Omental fat pad (tissue), 3 donors: ENCODE measurements at regions not wholly inside any gene's neighbourhood (a gene's known extent, or its start where the extent isn't known, plus 50 kb on each side); places are given as distances from the start of the nearest gene placed in this dataset.

Source experiments
- ATAC-seq: fragments of 150-250 bp; one replicate; pipeline ENCODE4 v1.9.1; 2016; ENCODE audit warnings: mild to moderate bottlenecking, moderate library complexity; ENCODE audit not compliant: low FRiP score
- DNase-seq: peaks from one replicate; pipeline ENCODE4 v3.0.0-alpha.2; 2019; ENCODE audit warnings: low spot score
- TF ChIP-seq, protein P1 (sequence below), 3 donors: fragments of 450-650 bp; IDR thresholded peaks; one replicate each; pipeline ENCODE4 v1.5.1; 2016 to 2017; ENCODE audit warnings: antibody characterized with exemption in 3 of 3, mild to moderate bottlenecking in 3 of 3, moderate library complexity in 2 of 3

- TF ChIP-seq, protein P1, sequence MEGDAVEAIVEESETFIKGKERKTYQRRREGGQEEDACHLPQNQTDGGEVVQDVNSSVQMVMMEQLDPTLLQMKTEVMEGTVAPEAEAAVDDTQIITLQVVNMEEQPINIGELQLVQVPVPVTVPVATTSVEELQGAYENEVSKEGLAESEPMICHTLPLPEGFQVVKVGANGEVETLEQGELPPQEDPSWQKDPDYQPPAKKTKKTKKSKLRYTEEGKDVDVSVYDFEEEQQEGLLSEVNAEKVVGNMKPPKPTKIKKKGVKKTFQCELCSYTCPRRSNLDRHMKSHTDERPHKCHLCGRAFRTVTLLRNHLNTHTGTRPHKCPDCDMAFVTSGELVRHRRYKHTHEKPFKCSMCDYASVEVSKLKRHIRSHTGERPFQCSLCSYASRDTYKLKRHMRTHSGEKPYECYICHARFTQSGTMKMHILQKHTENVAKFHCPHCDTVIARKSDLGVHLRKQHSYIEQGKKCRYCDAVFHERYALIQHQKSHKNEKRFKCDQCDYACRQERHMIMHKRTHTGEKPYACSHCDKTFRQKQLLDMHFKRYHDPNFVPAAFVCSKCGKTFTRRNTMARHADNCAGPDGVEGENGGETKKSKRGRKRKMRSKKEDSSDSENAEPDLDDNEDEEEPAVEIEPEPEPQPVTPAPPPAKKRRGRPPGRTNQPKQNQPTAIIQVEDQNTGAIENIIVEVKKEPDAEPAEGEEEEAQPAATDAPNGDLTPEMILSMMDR (IDR thresholded peaks at IDR 0.05) = no peak
- DNase-seq (no peak), ATAC-seq (no peak)
These were observed 362.8 kb downstream of the INHBA start for GRCh38 chr7:41339913-41340676.

DNA sequence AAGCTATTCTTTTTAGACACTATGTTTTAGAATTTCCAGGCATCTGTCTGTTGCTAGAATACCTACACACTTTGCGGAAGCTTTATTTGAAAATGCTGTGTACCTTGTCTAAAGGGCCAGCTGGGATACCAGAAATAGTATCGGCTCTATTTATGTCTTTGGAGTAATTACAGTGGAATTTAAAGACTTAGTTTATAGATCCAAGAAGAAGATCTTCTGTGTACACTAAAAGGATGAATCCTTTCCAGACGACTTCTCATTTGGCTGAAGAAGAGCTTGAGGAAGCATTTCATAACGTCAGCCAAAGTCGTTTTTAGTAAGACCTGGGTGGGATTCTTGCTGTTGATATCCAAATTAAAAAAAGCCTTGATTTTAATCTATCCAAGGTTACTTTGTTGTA is 365.9 kb downstream of the INHBA start:
- ATAC-seq = no peak
- TF ChIP-seq, protein P1 (IDR thresholded peaks at IDR 0.05) = no peak
- no peak for DNase-seq

DNA sequence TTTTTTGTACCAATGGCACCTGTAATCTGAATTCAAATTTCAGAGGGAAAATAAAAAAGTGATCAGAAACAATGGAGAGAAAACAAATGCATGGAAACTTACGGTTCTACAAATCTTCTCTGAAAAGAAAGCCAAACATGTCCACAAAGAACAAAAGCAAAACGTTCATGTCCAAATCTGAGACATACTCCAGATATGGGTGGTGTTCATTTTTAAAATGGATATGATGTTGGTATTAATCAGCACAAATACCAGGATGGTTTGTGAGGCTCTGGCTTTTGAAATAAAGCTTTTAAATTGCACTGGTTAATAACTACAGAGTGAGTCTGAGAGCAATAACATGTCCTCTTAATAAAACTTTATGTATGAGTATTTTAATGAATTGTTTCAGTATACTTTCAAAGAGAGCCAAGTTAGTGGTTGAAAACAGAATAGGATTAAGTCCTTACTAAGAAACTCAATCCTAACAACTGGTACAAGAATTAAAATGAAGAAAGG is 366.4 kb downstream of the INHBA start:
- ATAC-seq (no peak), DNase-seq (no peak)
- TF ChIP-seq, protein P1 (IDR thresholded peaks at IDR 0.05) = no peak

DNA sequence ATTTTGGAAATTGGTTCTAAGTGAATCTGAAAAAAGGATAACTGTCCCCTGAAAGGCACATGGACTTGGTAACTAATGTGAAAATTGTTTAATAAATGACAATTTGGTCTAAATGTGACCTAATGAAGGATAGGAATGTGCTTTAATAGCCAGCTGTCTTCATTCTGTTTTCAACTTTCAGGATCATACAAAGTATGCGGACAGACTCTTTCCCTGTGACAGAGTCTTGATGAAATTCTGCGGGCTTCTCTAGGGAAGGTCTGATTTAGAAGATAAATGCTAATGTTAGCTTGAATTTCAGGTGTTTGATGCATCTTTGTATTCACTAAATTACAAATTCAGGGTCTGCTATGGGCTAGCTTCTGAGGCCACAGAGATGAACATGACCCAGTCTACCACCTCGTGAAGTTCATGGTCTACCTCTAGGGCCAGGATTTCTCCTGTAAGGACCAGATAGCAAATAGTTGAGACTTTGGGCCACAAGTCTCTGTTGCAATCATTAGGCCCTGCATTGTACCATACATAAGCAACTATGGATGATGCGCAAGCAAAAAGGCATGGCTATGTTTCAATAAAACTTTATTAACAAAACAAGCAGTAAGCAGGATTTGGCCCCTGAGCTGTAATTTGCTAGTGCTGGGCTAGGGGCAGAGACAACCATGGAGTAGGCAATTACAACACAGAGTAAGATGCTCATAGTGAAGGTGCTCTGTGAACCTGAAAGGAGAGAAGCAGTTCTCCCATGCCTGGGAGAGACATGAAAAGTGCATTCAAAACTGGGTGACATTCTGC is 368.6 kb downstream of the INHBA start:
- TF ChIP-seq, protein P1 (IDR thresholded peaks at IDR 0.05) = no peak
- ATAC-seq = no peak
- DNase-seq = no peak

- TF ChIP-seq, protein P1 (IDR thresholded peaks at IDR 0.05) = no peak
- DNase-seq (no peak), ATAC-seq (no peak)
These were observed 369.4 kb downstream of the INHBA start for GRCh38 chr7:41333511-41333910.

DNA sequence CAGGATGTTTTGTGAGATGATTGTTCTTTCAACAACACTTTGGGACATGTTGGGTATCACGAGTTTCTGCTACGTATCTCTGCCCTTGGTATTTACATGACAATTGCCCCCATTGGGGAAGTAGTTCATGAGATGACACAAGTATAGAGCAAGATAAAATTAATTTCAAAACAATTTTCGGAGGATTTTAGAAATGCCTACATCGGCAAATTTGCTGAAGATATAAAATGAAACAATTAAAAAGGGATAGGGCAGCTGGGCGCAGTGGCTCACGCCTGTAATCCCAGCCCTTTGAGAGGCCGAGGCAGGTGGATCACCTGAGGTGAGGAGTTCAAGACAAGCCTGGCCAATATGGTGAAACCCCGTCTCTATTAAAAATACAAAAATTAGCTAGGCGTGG is 371.7 kb downstream of the INHBA start:
- no peak for DNase-seq
- no peak for ATAC-seq
- TF ChIP-seq, protein P1 (IDR thresholded peaks at IDR 0.05) = no peak
